GM19463 (cell line): ENCODE measurements at regions not wholly inside any gene's neighbourhood (a gene's known extent, or its start where the extent isn't known, plus 50 kb on each side); places are given as distances from the start of the nearest gene placed in this dataset.
A peak's percentile ranks its signal among the peaks of the same experiment; 100 is the strongest.

Experiments used
- ATAC-seq: cut with Tn5 transposase; IDR thresholded peaks from one replicate; pipeline ENCODE4 v1.9.1; 2021; ENCODE audit warnings: mild to moderate bottlenecking, moderate library complexity; ENCODE audit not compliant: unreplicated experiment

DNA sequence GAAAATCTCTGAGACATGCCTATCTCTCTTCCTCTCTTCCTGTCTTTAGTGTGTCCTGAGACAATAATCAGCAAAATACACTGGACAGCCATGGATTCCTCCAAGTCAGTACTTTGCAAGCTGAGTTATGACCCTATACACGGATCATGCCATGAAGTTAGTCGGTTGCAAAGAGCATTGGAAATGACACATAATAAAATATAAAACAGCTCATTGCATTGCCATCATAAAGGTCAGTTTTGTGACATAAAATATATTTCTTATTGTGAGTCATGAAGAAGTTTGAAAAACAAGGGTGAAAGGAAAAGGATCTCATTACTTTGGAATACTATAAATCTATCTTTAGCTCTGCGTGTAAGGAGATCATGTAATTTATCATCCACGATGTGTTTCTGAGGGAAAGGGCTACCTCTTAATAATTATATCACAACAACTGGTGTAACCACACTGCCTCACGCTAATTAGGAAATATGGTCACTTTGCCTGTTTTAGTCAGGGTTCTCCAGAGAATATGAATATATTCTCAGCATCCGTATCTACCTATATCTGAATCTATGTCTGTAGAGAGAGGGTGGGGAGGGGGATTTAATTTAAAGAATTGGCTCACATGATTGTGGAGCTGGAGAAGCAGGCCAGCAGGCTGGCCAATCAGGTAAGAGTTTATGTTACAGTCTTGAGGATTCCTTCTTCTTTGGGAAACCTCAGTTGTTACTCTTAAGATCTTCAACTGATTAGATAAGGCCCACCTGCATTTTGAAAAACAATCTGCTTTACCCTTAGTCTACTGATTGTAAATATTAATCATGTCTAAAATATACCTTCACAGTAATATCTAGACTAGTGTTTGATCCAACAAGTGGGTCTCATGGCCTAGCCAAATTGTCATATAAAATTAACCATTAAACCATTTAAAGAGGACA lies 198.8 kb downstream of the FAT3 start:
- no peak for ATAC-seq

DNA sequence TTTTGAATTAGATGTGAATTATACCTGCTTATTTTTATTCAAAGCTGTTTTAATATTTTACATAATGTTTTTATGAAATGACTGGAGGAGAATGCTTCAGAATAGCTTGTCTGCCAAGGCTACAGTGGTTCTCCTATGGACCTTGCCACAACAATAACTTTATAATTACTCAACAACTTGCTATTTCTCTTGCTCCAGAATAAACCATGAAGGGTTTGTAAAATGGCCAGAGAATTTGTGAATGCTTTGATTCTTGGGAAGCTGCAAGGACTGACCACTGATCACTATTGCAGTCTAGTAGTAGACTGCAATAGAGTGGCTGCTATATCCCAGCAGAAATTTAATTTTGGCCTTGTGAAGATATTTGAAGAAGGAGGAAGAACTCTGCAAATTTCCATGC lies 199.7 kb downstream of the FAT3 start:
- ATAC-seq, result no peak

DNA sequence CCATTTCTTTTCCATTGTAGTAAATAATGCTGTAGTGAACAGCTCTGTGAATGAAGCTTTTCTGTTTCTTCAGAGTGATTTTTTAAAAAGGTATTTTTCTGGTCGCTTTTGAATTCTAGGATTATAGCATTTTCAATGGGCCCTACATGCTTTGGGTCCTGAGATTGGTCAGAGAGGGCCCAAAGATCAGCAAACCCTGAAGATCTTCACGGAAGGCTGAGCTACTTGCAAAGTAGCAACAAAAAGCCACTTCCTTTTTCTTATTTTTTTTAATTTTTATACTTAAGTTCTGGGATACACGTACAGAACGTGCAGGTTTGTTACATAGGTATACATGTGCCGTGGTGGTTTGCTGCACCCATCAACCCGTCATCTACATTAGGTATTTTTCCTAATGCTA lies 200.5 kb downstream of the FAT3 start:
- ATAC-seq, result no peak

DNA sequence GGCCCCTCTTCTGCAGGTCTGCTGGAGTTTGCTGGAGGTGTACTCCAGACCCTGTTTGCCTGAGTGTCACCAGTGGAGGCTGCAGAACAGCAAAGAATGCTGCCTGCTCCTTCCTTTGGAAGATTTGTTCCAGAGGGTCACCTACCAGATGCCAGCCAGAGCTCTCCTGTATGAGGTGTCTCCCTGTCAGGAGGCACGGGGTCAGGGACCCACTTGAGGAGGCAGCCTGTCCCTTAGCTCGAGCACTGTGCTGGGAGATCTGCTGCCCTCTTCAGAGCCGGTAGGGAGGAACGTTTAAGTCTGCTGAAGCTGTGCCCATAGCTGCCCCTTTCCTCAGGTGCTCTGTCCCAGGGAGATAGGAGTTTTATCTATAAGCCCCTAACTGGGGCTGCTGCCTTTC lies 207.9 kb downstream of the FAT3 start:
- ATAC-seq, result no peak

DNA sequence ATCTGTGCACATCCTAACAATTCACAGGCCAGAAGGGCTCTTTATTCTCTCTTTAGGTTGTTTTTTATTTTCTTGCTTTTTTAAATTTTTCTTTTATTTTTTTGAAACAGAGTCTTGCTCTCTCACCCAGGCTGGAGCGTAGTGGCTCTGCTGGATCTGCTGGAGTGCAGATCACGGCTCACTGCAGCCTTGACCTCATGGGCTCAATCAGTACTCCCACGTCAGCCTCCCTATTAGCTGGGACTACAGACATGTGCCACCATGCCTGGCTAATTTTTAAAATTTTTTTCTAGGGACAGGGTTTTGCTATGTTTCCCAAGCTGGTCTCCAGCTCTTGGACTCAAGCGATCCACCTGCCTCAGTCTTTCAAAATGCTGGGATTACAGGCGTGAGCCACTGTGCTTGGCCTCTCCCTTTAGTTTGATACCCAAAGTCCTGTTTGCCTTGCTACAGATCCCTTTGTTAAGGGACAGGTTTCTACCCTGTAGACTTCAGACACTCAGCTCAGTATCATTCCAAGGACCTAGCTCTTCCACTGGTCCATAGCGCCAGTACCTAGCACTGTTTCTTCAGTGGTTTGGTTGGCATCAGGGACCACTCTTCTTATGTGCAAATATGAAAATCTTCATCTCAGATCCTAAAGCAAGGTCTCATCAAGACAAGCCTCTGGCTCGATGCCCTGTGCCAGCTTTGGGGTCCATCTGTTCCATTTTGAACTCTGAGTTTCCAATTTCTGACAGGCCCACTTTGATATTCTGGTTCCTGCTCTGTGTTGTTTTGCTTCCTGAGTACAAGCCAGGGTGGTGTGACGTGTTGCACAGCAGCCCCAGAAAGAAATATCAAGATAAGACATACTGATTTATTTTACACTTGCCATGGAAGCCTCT lies 211.7 kb downstream of the FAT3 start:
- ATAC-seq, result no peak

DNA sequence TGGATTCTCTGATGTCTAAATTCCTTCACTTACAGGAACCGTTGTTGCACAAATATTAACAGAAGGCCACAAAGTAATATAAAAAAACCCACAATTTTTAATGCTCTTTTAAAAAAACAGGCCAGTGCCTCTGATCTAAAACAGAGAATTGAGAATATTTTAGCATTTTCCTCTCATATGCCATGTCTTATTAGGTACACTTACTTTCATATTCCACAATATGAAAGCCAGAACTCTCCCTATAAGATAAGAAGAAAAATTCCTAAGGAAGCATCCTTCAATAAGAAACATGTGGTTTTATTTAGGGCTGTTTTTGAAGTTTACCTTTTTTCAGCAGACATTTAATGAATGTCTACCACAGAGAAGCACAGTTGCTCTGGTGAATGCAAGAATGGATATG lies 214.5 kb downstream of the FAT3 start:
- ATAC-seq, result no peak

DNA sequence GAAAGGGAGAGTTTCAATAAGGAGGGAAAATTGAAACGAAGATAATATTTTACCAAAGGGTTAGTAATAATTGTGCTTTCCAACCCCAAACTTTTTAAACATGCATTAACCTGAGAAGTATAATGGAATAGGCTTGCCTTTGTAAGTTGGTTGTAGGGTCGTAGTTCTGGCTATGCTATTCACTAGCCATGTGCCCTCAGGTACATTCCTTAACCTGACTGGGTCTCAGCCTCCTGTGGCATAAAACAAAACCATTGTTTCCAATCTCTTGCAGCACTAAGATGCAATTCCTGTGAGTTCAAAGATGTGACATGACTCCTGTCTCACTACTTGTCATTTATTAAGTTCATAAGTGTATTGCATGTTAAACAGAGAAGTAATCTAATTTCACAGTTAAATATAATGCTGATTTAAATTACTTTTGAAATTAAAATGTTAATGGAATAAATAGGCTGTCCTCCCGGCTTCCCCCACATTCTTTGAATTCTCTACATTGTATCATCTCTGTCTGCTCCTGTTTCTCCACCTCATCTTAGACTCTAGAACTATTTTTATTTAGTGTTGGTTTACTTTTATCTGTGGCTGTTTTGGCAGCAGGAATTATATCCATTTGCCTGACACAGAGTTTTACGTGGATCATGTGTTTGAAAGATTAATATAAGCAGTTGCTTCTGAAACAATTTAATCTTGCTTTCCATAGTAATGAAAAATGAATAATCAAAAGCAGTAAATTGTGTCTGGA lies 216.3 kb downstream of the FAT3 start:
- no peak for ATAC-seq

DNA sequence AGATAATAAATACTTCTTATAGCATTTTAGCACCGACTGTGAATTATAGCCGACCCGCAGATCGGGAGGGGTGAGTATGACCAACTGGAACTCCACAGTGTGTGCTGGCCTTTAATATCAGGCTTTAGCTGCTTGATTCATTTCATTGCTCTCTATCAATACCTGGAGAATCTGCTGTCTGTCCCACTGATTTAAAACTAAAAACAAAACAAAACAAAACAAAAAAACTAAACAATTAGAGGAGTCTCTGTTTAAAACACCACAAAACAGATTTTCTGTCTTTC lies 216.8 kb downstream of the FAT3 start:
- no peak for ATAC-seq

DNA sequence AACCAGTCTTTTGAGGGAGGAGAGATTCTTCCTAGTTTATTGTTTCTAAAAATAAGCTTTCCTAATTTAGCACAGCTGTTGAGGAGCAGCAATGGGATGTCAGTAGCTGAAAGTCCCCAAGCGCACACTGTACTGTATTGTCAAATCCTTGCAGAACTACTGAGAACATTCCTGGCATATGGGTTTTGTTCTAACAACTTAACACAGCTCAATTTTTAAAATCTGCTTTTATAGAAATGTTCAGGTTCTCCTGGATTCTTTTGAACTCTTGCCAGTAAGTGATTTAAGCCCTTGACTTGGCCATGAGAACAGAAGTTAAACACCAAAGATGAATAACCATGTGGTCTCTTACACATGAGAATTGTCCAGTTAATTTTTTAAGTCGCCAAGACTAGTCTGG lies 218.6 kb downstream of the FAT3 start:
- no peak for ATAC-seq

DNA sequence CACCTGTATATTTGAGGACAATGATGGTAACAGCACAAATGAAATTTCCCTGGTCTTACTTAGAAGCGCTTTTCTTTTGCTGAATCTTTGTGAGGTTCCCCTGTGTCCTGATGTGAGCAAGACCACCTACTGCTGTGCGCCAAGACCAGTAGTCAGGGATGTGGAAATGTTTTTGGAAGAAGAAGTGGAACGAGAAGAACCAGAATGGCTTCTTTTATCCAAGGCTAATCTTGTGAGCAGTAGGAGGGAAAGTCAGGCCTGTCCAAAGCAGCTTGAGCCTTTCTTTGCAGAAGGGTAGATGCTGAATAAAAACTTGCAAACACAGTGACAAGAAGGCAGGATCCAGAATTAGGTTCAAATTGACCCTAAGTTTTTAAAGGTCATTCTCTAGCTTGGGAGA lies 223.0 kb downstream of the FAT3 start:
- ATAC-seq, result no peak

DNA sequence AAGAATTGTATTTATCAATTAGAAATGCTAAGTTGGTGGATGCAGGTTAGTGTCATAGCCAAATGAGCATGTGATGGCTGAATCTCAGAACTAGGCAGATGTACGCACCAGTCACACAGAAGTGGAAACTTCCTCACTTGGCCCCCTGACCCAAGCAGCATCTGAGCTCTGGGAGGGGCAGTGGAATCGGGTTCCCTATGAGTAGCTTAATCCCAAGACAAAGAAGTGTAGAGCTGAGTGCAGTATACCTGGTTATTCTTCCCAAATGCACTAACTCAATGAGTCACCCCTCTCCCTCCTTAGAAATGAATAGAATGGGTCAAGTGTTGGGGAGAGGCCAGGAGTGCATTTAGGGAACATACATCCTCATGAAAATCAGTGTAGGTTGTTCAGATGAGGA lies 224.6 kb downstream of the FAT3 start:
- no peak for ATAC-seq

DNA sequence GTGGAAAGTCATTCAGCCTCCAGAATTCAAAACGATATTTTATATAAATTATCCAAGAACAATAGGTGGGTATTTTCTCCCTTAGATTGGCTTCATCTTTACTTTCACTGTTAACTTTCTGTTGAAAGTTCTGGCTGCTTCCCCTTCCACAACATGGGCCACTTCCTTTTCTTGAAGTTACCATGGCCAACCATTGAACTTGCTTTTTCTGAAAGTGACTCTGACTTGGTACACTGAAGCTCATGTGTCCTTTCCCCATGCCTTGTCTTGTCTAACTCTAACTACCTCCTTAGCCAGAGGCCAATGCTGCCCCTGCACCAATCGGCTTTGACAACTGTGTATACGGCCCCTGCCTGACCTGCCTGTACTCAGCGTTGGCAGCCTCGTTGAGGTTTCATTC lies 225.2 kb downstream of the FAT3 start:
- ATAC-seq, result no peak

DNA sequence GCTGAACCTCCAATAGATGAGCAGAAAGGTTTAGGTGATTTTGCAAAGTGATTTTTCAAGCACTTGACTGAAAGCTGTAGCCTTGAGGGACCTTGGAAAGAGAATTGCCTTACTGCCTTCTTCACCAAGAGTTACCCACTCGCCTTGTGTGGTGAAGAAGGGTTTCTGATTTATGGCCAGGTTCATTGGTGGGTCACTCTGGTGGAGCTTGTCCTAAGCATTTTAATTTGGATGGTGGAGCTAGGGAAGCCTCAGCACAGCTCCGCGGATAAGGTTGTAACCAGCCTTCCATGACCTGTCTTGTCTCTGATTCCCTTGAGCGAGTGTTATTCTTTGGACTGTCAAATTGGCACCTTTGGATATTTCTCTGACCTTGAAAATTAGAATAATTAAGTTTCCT lies 226.4 kb downstream of the FAT3 start:
- no peak for ATAC-seq

DNA sequence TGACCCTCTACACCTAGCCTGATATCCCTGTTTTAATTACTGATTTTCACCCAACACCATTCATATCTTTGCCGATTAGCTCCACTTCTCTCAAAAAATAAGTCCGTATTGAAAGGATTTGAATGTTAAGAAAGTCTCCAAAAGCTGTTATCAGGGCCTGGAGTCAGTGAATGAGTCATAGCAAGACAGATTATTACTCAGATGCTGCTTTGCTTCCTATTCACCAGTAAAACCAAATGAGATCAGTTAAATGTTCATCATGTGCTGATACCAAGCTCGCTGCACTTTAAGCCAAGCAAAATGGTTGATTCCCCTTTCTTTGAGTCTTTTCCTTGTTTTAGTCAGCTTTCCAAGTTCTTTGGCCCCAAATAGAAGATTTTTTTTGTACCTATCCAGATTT lies 228.4 kb downstream of the FAT3 start:
- ATAC-seq, result peak; percentile 77

DNA sequence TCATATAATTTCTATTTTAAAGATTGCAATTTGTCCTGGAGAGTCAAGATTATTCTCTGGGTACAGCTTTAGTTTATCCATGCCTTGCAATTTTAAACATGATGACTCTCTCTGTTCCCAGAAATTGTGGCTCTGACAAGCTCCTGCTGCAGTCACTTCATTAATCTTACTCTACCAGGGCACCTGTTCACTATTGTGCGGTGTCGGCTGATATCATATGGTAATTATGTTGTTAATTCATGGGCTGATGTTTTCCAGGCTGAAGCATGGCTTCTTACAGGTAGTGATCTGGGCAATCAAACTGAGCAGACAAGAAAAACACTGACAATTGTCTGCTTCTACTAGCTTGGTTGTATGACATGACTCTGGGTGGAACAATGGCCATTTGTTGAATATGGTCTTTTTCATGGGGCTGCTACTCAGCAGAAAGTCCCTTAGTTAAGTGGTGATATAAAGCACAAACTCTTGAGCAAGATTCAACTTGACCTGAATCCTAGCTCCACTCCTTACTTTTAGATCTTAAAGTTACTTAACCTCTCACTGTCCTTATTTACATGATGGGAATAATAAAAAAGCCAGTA lies 230.7 kb downstream of the FAT3 start:
- ATAC-seq, result no peak

DNA sequence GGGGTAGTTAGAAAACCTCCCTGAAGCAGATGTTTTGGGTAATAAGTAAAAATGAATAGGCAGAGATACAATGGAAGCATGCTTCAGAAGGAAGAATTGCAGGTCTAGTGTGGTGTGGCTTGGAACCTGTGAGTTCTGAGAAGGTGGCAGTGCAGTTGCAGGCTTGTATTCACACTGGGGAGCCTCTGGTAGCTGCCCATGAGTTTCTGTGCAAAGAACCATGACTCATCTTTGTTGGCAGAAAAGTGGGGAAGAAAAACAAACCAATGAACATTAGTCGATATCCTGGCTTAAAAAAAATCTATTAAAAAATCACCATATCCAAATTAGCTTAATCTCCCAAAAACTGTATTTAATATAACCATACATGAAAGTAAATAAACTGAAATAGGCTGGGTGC lies 232.6 kb downstream of the FAT3 start:
- no peak for ATAC-seq

DNA sequence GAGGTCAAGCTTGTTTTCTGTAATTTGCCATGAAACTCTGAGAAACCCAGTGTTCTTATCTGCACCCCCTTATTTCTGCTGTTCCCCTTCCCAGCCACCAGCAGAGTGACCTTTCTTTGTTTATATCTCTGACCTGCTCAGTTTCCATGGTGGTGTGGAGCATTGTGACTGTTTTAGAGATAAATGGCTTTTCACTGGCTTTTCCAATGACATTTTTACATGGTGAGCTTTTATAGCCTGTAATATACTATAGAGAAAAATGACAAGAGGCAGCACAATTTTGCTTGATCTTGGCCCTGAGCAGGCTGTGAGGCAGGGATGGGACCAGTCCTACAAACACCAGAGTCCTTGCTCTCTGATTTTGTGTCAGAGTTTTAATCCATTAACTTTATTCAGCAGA lies 233.9 kb downstream of the FAT3 start:
- ATAC-seq, result no peak

DNA sequence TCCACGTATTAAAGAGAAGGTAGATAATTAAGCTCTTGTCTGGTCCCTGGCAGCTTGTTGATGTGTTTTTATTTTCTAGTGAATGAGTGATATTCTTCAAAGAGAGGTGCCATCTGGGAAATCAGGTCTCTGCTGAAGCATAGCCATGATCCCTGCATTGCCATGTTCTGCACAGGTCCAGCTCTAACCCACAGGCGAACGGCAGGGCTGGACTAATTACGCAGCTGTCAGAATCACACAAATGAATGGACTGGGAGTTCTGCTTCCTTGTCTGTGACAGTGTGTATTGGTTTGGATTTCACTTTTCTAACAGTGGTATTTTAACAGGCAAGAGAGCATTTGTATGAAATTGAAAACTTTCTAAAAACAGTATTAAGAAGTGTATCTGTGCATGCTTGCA lies 235.6 kb downstream of the FAT3 start:
- no peak for ATAC-seq

DNA sequence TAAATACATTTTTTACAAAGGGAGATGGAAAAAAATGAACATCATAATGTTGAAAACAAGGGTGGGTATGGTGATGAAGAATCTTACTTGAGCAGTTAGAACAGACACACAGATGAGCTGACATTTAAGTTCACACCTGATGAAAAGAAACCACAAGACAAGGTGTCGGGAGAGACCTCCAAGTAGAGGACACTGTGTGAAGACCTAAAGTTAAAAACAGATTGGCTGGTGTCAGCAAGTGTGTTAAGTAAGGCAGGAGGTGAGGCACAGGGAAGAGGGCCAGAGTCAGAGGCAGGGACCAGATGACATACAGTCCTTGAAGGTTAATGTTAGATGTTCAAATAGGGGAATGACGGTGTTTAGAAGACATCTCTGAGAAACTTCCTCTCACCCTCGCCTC lies 236.8 kb downstream of the FAT3 start:
- no peak for ATAC-seq

DNA sequence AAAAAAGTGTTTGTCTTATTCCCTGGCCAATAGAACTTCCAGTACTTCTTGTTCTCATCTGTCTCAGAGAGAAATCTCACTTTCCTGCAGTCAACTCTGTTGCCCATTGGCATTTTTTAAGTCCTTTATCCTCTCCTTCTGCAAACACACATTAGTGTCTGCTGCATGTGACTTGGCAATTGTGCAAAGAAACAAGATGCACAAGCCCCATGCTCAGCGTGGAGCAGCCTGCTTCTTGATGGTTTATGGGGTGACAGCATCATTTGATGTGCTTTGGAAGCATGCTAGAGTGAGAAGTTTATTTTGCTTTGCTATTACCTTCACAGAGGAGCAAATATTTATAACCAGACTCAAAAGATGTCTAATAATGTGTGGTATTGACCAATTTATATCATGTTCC lies 238.2 kb downstream of the FAT3 start:
- ATAC-seq, result no peak

DNA sequence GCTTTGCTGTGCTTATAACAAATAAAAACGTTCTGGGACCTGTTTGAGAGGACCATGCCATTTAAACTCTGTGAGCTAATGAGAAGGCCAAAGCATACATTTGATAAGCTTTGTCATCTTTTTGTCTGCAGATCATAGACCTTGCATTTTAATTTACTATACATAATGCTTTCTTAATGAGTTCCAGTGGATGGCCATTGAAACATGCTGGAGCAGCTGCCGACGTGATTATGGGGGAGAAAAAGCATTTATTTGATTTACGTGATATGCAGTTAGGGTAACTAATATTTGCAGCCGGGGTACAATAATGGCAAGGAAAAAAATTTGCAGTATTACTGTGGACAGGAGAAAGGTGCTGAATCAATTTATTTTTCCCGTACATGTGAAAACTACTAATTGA lies 240.2 kb downstream of the FAT3 start:
- no peak for ATAC-seq
